Posterior vena cava (tissue), 2 donors: ENCODE measurements at regions not wholly inside any gene's neighbourhood (a gene's known extent, or its start where the extent isn't known, plus 50 kb on each side); places are given as distances from the start of the nearest gene placed in this dataset.
"Not testable (repeated sequence)": the region's sequence is repeated elsewhere in the genome, so short reads cannot be mapped to it uniquely, and the experiment has no call there.

Experiments
- DNase-seq: peaks from one replicate; pipeline ENCODE4 v3.0.0-alpha.2; 2020; ENCODE audit warnings: low spot score
- intact Hi-C, 2 donors: fragments of 100-400 bp; cut with DNase I; formaldehyde crosslinking; loops; one replicate each; pipeline versions ENCODE4 v1.14.1 to v1.14.2; 2022 to 2023
- donor health status: DM: yes; HTN: yes; CAD: no.
- donor health status: DM: yes; HTN: yes; CAD: no.

DNA sequence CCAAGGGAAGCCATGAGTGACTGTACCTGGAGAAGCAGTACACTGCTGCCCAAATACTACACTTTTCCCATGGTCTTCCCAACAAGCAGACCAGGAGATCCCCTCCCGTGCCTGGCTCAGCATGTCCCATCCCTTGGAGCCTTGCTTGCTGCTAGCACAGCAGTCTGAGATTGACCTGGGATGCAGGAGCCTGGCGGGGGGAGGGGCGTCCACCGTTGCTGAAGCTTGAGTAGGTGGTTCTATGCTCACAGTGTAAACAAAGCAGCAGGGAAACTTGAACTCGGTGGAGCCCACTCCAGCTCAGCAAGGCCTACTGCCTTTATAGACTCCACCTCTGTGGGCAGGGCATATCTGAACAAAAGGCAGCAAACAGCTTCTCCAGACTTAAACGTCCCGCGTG is 372.0 kb downstream of the TAF11L14 start:
- intact Hi-C loops, DNase-seq: not testable (repeated sequence)

DNA sequence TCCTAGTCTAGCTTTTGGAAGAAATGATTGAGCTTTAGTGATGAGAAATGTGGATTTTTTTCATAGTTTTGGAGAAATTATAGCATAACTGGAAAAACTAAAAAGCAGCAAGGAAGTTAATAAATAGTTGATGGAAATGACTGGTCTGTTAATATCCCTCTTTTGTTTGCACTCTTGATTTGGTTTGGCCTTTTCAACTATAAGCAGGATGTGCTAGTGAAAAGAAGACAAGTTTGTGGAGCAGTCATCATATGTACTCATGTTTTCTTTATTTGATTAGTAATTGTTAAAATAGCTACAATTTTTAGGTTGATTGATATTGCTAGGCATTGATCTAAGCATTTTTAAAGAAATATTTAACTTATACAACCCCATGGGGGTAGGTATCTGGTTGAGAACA is 374.7 kb downstream of the TAF11L14 start:
- DNase-seq = no peak
- intact Hi-C loops = no loop called here

DNA sequence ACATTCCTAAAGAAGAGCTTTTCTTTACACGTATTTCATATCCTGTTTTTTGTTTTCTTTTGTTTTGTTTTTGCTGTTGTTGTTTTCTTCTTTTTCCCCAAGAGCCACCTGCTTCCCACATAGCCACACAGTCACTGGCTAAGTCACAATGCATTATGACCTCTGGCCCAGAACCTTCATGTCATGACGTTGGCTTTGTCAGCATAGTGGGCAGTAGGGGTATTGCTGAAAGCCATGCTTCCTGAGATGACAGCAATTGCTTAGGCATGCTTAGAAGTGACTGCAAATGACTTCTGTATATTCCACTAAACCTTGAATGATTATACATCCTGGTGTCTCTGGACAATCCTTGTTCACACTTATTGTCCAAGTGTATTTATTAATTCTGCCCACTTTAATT is 375.8 kb downstream of the TAF11L14 start:
- no peak for DNase-seq
- intact Hi-C loops = no loop called here

DNA sequence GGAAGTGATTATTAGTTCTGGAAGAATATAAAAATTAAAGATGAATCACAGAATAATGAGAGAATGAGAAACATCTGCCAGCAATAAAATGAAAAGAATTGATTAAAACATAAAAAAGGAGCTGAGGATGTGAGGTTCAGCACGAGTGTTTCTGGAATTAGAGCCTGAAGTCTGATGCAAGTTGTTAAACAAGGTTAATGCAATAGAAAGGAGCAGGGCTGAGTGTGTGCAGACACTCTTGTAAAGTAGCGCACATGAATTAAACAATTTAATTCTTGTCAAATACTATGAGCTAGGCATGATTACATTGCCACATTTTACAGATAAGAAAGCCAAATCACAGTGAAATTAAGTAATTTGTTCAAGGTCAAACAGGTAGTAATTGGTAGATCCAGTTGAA is 384.2 kb downstream of the TAF11L14 start:
- no peak for DNase-seq
- intact Hi-C loops = no loop called here

GRCh38 chr5:18023275-18023674 is 389.0 kb downstream of the TAF11L14 start:
- DNase-seq = no peak
- intact Hi-C loops = no loop called here

- no peak for DNase-seq
- intact Hi-C loops = no loop called here
These were observed 389.7 kb downstream of the TAF11L14 start for GRCh38 chr5:18023986-18024385.

DNA sequence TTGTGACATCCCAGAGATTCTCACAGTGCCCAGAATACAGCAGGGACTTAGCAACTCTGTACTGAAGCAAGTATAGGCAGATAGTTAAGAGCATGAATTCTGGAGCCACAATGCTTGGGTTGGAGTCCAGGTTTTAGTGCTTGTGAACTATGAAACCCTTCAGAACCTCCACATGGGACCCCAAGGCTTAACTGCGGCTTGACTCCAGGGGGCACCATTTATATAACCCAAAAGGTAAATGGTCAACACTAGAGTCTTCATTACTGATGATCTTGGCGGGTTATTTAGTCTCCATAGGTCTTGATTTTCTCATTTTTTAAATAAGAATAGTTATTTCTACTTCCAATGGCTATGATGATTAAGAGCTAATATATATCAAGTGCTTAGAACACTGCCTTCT is 390.3 kb downstream of the TAF11L14 start:
- DNase-seq = no peak
- intact Hi-C loops = no loop called here

- intact Hi-C loops = no loop called here
These were observed 393.1 kb downstream of the TAF11L14 start for GRCh38 chr5:18027241-18027867.

GRCh38 chr5:18028036-18028435 is 393.8 kb downstream of the TAF11L14 start:
- no peak for DNase-seq
- intact Hi-C loops = no loop called here

More at GRCh38 chr5:18027241-18027867, 393.1 kb downstream of the TAF11L14 start:
- no peak for DNase-seq

GRCh38 chr5:18032744-18033143 is 398.5 kb downstream of the TAF11L14 start:
- intact Hi-C loops = no loop called here

GRCh38 chr5:18036531-18036930 is 402.3 kb downstream of the TAF11L14 start:
- intact Hi-C loops = no loop called here
- no peak for DNase-seq

More at GRCh38 chr5:18032744-18033143, 398.5 kb downstream of the TAF11L14 start:
- DNase-seq = no peak

GRCh38 chr5:18037718-18038117 is 403.5 kb downstream of the TAF11L14 start:
- intact Hi-C loops = no loop called here
- no peak for DNase-seq

DNA sequence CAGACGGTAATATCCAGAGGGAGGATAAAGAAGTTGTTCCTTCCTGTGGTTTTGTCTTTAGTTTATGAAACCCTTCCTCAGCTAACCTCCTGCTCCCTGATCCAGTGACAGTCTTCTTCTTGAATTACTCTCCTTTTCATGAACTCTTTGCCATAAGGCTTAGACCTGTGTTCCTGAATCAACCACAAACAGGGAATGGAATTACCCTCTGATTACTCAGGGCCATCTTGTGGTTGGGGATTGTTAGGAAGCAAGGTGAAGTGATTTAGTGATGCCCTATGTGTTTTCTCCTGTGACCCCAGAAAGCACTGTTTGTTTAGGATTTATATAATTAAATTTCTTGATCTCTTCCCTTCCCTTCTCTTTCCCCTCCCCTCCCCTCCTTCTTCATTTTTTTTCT is 409.1 kb downstream of the TAF11L14 start:
- intact Hi-C loops = no loop called here
- DNase-seq = no peak

GRCh38 chr5:18048449-18048848 is 414.2 kb downstream of the TAF11L14 start:
- intact Hi-C loops = no loop called here
- DNase-seq = no peak

- no peak for DNase-seq
- intact Hi-C loops = no loop called here
These were observed 416.1 kb downstream of the TAF11L14 start for GRCh38 chr5:18050345-18050744.

- intact Hi-C loops = no loop called here
- no peak for DNase-seq
These were observed 416.5 kb downstream of the TAF11L14 start for GRCh38 chr5:18050776-18051175.

DNA sequence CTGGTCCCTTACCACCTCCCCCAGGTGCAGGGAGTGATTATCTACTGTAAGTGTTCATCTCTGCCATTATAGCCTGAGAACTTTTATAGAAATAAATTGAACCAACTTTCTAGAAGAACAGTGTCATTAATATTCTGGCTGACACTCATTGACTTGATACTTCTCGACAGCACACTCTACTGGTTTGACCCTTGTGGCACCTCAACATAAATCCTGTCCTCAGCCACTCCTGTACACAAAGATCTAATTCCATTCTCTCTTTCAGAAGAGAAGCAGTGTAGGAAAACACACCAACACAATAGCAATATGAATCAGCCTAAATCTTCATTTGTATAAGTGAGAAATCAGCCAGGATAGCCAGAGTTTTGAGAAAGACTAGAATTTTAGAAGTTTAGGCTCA is 417.7 kb downstream of the TAF11L14 start:
- intact Hi-C loops = no loop called here
- DNase-seq = no peak

- no peak for DNase-seq
- intact Hi-C loops = no loop called here
These were observed 418.3 kb downstream of the TAF11L14 start for GRCh38 chr5:18052569-18052968.

GRCh38 chr5:18057725-18058124 is 423.5 kb downstream of the TAF11L14 start:
- intact Hi-C loops = no loop called here
- DNase-seq = no peak

DNA sequence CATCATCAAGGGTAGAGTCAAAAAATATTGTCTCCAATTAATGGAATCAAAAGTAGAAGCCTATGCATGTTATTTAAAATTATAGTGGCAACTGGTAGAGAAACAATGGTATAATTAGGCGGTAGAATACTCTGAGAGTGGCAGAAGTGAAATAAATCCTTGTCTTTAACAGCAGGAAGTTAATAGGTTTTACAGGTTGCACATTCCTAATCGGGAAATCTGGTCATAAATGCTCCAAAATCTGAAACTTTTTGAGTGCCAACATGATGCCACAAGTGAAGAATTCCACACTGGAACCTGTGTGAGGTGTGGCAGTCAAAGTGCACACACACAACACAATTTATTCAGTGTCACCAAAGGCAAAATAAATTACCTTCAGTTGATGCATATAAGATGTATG is 433.4 kb downstream of the TAF11L14 start:
- DNase-seq = no peak
- intact Hi-C loops = no loop called here

- intact Hi-C loops = no loop called here
- DNase-seq = no peak
These were observed 434.6 kb downstream of the TAF11L14 start for GRCh38 chr5:18068826-18069225.

DNA sequence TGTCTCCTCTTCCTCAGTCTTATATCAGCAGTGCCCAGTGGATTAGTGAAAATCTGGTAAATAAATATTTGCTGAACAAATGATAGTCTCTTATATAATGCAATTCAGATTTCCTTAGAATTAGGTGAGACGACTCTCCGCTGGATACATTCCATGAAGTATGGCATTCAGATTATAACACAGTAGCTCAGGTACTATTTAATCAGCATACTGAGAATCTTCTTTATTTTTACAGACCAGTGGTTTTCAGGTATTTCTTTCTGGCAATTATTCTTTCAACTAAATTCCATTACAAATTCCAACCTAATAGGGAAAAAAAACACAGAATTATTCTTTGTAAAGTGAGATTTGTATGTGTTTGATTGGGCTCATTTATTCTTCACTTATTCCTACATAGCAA is 435.5 kb downstream of the TAF11L14 start:
- DNase-seq = no peak
- intact Hi-C loops = no loop called here
